ENCODE measurements at regions not wholly inside any gene's neighbourhood (a gene's known extent, or its start where the extent isn't known, plus 50 kb on each side); places are given as distances from the start of the nearest gene placed in this dataset.
A peak's percentile ranks its signal among the peaks of the same experiment; 100 is the strongest.

DNA sequence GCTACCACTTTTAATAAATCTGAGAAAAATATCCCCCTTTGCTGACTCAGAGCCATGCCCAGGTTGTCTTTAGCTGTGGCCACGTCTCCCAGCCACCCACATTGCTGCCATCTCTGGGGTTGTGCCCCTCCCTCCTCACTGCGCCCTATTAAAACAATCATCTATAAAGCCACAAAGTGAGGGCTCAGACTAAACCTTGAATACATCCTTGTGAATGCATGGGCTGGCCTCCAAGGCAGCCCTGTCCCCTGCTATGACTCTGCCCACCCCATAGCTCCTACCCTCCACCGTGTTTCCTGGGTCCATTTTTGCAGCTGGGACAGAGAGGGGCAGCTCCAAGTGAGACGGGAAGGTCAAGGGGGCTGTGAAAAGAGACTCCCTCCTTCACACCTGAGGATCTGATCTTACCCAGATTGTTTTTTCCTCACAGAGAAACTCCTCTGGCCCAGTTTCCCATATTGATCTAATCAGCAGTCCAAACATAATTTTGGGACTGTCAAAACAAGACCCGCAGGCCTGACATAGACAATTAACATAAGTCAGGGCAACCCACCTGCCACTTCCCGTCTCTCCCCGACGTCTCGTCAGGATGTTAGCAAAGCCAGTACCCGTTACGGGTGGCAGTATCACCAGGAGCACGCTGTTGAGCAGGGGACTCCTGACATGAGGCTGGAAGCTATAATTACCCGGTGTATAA, 199.0 kb downstream of the KATNAL1 start:
- Histone ChIP-seq H3K4me1 (ENCODE audit: low read depth) (peaks cover 16% of the 10 kb centered on the region), H3K4me3 (no peak overlapping the region), H3K36me3 (no peaks in the 10 kb centered on the region), H3K27me3 (no peaks in the 10 kb centered on the region), H3K27ac (no peak overlapping the region), H3K9me3 (ENCODE audit: low read depth) (no peaks in the 10 kb centered on the region)
- DNase-seq (ENCODE audit: low read depth in 1 of 2, low spot score in 1 of 2): no peak
- TF ChIP-seq, protein P1, sequence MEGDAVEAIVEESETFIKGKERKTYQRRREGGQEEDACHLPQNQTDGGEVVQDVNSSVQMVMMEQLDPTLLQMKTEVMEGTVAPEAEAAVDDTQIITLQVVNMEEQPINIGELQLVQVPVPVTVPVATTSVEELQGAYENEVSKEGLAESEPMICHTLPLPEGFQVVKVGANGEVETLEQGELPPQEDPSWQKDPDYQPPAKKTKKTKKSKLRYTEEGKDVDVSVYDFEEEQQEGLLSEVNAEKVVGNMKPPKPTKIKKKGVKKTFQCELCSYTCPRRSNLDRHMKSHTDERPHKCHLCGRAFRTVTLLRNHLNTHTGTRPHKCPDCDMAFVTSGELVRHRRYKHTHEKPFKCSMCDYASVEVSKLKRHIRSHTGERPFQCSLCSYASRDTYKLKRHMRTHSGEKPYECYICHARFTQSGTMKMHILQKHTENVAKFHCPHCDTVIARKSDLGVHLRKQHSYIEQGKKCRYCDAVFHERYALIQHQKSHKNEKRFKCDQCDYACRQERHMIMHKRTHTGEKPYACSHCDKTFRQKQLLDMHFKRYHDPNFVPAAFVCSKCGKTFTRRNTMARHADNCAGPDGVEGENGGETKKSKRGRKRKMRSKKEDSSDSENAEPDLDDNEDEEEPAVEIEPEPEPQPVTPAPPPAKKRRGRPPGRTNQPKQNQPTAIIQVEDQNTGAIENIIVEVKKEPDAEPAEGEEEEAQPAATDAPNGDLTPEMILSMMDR (IDR thresholded peaks at IDR 0.05; ENCODE audit: low read depth, low read length): no peak

GRCh38 chr13:30107521-30108136, 199.7 kb downstream of the KATNAL1 start:
- no peak overlapping the region for H3K4me3 ChIP-seq
- no peaks in the 10 kb centered on the region for H3K36me3 ChIP-seq
- DNase-seq (ENCODE audit: low read depth in 1 of 2, low spot score in 1 of 2): peak in 1 of 2 donors; percentile 15
- peaks cover 13% of the 10 kb centered on the region for H3K4me1 ChIP-seq (ENCODE audit: low read depth)
- no peaks in the 10 kb centered on the region for H3K27me3 ChIP-seq
- no peaks in the 10 kb centered on the region for H3K9me3 ChIP-seq (ENCODE audit: low read depth)
- TF ChIP-seq, protein P1 (IDR thresholded peaks at IDR 0.05; ENCODE audit: low read depth, low read length): no peak
- H3K27ac ChIP-seq: no peak overlapping the region

- TF ChIP-seq, protein P1 (IDR thresholded peaks at IDR 0.05; ENCODE audit: low read depth, low read length): no peak
- H3K4me3 ChIP-seq: no peak overlapping the region
- H3K36me3 ChIP-seq: no peaks in the 10 kb centered on the region
- H3K4me1 ChIP-seq (ENCODE audit: low read depth): peaks cover 13% of the 10 kb centered on the region
- no peak for DNase-seq (ENCODE audit: low read depth in 1 of 2, low spot score in 1 of 2)
- no peak overlapping the region for H3K27ac ChIP-seq
- no peaks in the 10 kb centered on the region for H3K27me3 ChIP-seq
- no peaks in the 10 kb centered on the region for H3K9me3 ChIP-seq (ENCODE audit: low read depth)
Observed at GRCh38 chr13:30107121-30107520, 200.2 kb downstream of the KATNAL1 start.

DNA sequence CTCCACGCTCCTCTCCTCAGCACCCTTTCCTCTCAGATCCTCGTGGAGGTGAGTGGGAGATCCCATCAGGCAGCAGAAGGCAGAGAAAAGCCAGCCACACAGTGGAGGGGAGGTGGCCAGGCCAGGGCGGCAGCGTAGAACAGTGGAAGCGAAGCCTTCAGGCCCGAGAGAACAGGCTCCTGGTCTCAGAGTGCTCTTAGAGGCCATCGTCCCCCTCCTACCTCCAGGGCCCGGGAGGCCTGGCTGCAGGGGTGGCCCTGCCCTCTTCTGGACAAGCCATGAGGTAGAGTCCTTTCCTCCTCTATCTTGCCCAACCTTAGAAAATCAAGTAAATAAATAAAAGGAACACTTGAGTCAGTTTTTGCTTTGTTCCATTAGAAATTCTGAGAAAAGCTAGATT, 202.0 kb downstream of the KATNAL1 start:
- H3K27me3 ChIP-seq: no peaks in the 10 kb centered on the region
- TF ChIP-seq, protein P1 (IDR thresholded peaks at IDR 0.05; ENCODE audit: low read depth, low read length): no peak
- no peaks in the 10 kb centered on the region for H3K36me3 ChIP-seq
- no peaks in the 10 kb centered on the region for H3K9me3 ChIP-seq (ENCODE audit: low read depth)
- peaks cover 11% of the 10 kb centered on the region for H3K4me1 ChIP-seq (ENCODE audit: low read depth)
- H3K4me3 ChIP-seq: no peak overlapping the region
- H3K27ac ChIP-seq: no peak overlapping the region
- DNase-seq (ENCODE audit: low read depth in 1 of 2, low spot score in 1 of 2): peak in 1 of 2 donors; percentile 53

DNA sequence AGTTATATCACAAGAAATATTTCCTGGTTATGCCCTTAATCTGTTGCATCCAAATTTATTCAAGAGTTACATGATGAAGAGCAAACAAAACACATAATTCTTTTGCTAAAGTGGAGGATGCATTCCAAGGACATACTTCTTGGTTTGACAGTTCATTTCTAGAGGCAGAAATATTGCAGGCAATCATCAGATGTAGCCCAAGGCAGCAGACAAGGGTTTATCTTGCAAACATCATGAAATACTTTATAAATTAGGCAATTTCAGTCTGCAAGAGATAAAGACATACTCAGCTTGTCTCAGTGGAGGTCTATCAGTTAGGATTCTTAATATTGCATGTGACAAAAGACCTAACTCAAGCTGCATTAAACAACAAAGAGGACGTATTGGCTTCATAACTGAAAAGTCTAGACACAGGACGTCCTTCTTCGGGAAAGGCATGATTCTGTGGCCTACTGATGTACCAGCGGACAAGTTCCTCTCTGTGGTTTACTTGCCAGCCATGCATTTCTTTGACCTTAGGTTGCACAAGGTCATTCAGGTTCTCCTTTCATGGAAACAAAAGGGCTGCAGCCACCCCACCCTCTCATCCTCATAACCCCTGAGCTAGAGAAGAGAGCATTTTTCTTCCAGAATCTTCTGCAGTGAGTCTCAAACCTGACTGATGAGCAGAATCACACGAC, 204.1 kb downstream of the KATNAL1 start:
- Histone ChIP-seq H3K27me3 (no peaks in the 10 kb centered on the region), H3K4me3 (no peak overlapping the region), H3K36me3 (no peaks in the 10 kb centered on the region), H3K9me3 (ENCODE audit: low read depth) (no peaks in the 10 kb centered on the region), H3K4me1 (ENCODE audit: low read depth) (no peaks in the 10 kb centered on the region), H3K27ac (no peak overlapping the region)
- no peak for DNase-seq (ENCODE audit: low read depth in 1 of 2, low spot score in 1 of 2)
- TF ChIP-seq, protein P1 (IDR thresholded peaks at IDR 0.05; ENCODE audit: low read depth, low read length): no peak

Measured in cardiac muscle cell (in vitro differentiated cells and primary cell).